Cardiac muscle cell (in vitro differentiated cells and primary cell): ENCODE measurements at regions not wholly inside any gene's neighbourhood (a gene's known extent, or its start where the extent isn't known, plus 50 kb on each side); places are given as distances from the start of the nearest gene placed in this dataset.

ENCODE experiments used
- DNase-seq, 2 donors: peaks; one replicate each; pipeline versions ENCODE4 v3.0.0 to v3.0.0-alpha.2; 2010 to 2017; ENCODE audit warnings: low read depth in 1 of 2, low spot score in 1 of 2
- H3K27ac ChIP-seq: fragments of 200-600 bp; sonication (generic); 2 replicates; pipeline ENCODE4 v1.5.1; 2016
- H3K27me3 ChIP-seq: fragments of 200-600 bp; sonication (generic); 2 replicates; pipeline ENCODE4 v1.6.0; 2016; ENCODE audit warnings: control low read depth
- H3K36me3 ChIP-seq: fragments of 200-600 bp; sonication (generic); 2 replicates; pipeline ENCODE4 v1.5.1; 2016; ENCODE audit warnings: control low read depth
- H3K4me1 ChIP-seq: fragments of 200-600 bp; sonication (generic); 2 replicates; pipeline ENCODE4 v1.8.1; 2017; ENCODE audit warnings: low read depth, mild to moderate bottlenecking, mixed run types
- H3K4me3 ChIP-seq: fragments of 200-600 bp; sonication (generic); 2 replicates; pipeline ENCODE4 v1.5.1; 2016; ENCODE audit warnings: mild to moderate bottlenecking
- H3K9me3 ChIP-seq: fragments of 200-600 bp; sonication (generic); 2 replicates; pipeline ENCODE4 v1.5.1; 2017; ENCODE audit warnings: low read depth, mild to moderate bottlenecking, control low read depth
- TF ChIP-seq, protein P1 (sequence below): IDR thresholded peaks from 2 replicates; pipeline ENCODE4 v1.5.1; 2012; ENCODE audit warnings: low read depth, mild to moderate bottlenecking, low read length

DNA sequence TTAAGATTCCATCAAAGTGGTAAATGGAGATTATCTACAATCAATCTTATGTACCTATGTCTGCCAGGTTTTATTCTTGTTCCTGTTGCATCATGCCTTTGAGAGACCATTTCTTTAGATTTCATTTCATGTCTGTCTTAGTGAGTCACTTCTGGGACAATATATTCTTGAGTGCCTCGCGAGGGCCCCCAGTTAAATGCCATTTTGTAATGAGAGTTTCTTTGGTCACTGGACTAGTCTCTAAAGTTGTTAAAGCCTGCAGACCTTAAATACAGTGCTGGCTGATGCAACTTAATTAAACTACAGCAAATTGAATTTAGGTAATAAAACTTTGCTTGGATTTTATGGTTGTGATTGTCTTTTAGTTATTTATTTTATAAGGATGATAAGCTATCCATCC lies 87.2 kb upstream of the PITX2 start:
- Histone ChIP-seq H3K27me3 (no peaks in the 10 kb centered on the region), H3K4me1 (no peaks in the 10 kb centered on the region), H3K36me3 (no peaks in the 10 kb centered on the region), H3K27ac (no peak overlapping the region), H3K9me3 (no peaks in the 10 kb centered on the region), H3K4me3 (no peak overlapping the region)
- DNase-seq, result no peak
- TF ChIP-seq, protein P1, sequence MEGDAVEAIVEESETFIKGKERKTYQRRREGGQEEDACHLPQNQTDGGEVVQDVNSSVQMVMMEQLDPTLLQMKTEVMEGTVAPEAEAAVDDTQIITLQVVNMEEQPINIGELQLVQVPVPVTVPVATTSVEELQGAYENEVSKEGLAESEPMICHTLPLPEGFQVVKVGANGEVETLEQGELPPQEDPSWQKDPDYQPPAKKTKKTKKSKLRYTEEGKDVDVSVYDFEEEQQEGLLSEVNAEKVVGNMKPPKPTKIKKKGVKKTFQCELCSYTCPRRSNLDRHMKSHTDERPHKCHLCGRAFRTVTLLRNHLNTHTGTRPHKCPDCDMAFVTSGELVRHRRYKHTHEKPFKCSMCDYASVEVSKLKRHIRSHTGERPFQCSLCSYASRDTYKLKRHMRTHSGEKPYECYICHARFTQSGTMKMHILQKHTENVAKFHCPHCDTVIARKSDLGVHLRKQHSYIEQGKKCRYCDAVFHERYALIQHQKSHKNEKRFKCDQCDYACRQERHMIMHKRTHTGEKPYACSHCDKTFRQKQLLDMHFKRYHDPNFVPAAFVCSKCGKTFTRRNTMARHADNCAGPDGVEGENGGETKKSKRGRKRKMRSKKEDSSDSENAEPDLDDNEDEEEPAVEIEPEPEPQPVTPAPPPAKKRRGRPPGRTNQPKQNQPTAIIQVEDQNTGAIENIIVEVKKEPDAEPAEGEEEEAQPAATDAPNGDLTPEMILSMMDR, result no peak

DNA sequence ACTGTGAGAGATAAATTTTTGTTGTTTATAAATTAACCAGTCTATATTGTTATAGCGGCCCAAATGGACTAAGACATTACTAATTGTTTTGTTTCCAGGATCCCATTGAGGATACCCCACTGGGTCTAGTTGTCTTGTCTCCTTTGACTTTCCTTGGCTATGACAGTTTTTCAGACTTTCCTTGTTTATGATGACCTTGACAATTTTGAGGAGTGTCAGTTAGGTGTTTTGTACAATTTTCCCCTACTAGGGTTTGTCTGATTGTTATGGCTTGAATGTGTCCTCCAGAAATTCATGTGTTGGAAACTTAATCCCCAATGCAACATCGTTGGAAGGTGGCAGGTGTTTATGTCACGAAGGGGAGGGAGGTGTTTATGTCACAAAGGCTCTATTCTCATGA lies 89.6 kb upstream of the PITX2 start:
- Histone ChIP-seq H3K27ac (no peak overlapping the region), H3K36me3 (no peaks in the 10 kb centered on the region), H3K4me1 (no peaks in the 10 kb centered on the region), H3K27me3 (no peaks in the 10 kb centered on the region), H3K4me3 (no peak overlapping the region), H3K9me3 (no peaks in the 10 kb centered on the region)
- TF ChIP-seq, protein P1, result no peak
- DNase-seq, result no peak

DNA sequence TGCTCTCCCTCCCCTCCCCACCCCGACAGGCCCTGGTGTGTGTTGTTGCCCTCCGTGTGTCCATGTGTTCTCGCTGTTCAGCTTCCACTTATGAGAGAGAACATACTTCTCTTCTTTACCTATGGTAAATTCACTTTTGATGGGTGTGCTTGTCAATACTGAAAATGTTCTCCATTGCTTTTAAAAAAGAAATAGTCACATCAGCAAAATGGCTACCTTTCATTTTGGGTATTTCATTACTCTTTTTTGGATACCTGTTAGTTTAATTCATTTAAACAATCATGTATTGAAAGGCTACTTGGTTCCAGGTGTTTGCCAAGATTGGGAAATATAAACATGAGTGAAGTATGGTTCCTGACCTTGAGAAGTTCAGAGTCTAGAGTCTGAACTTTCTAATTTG lies 107.4 kb upstream of the PITX2 start:
- Histone ChIP-seq H3K36me3 (no peaks in the 10 kb centered on the region), H3K4me3 (no peak overlapping the region), H3K27ac (no peak overlapping the region), H3K27me3 (no peaks in the 10 kb centered on the region), H3K4me1 (no peaks in the 10 kb centered on the region), H3K9me3 (no peaks in the 10 kb centered on the region)
- TF ChIP-seq, protein P1, result no peak
- no peak for DNase-seq

- H3K36me3 ChIP-seq, result no peaks in the 10 kb centered on the region
- H3K9me3 ChIP-seq, result no peaks in the 10 kb centered on the region
- TF ChIP-seq, protein P1, result no peak
- H3K27me3 ChIP-seq, result no peaks in the 10 kb centered on the region
- DNase-seq, result peak in 1 of 2 donors; percentile 15
- no peak overlapping the region for H3K4me3 ChIP-seq
- H3K27ac ChIP-seq, result no peak overlapping the region
- no peaks in the 10 kb centered on the region for H3K4me1 ChIP-seq
Observed at GRCh38 chr4:110733901-110734300, 111.0 kb upstream of the PITX2 start.

- TF ChIP-seq, protein P1, result no peak
- peak; percentile 18 to 31 for DNase-seq
Observed at GRCh38 chr4:110735686-110736085, 112.8 kb upstream of the PITX2 start.

DNA sequence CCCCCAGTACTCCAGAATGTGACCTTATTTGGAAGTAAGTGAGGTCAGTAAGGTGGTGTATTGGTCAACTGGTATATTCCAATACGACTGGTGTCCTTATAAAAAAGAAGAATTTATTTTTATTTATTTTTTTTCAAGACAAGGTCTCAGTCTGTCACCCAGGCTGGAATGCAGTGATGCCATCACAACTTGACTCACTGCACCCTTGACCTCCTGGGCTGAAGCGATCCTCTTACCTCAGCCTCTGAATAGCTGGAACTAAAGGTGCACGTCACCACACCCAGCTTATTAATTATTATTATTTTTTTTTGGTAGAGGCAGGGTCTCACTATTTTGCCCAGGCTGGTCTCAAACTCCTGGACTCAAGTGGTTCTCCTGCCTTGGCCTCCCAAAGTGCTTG lies 115.1 kb upstream of the PITX2 start:
- Histone ChIP-seq H3K27me3 (no peaks in the 10 kb centered on the region), H3K36me3 (no peaks in the 10 kb centered on the region), H3K9me3 (no peaks in the 10 kb centered on the region), H3K4me1 (no peaks in the 10 kb centered on the region), H3K27ac (no peak overlapping the region), H3K4me3 (no peak overlapping the region)
- DNase-seq, result no peak
- TF ChIP-seq, protein P1, result no peak

More at GRCh38 chr4:110735686-110736085, 112.8 kb upstream of the PITX2 start:
- Histone ChIP-seq H3K4me3 (no peak overlapping the region), H3K4me1 (no peaks in the 10 kb centered on the region), H3K9me3 (no peaks in the 10 kb centered on the region), H3K36me3 (no peaks in the 10 kb centered on the region), H3K27me3 (no peaks in the 10 kb centered on the region), H3K27ac (no peak overlapping the region)
